Astrocyte of the hippocampus (primary cell): ENCODE measurements at regions not wholly inside any gene's neighbourhood (a gene's known extent, or its start where the extent isn't known, plus 50 kb on each side); places are given as distances from the start of the nearest gene placed in this dataset.
"Not testable (repeated sequence)": the region's sequence is repeated elsewhere in the genome, so short reads cannot be mapped to it uniquely, and the experiment has no call there.

Experiments
- DNase-seq: peaks from one replicate; pipeline ENCODE4 v3.0.0; 2011; ENCODE audit warnings: low read depth, low spot score

GRCh38 chr1:234920136-234920842, 208.3 kb downstream of the TOMM20 start:
- no peak for DNase-seq

GRCh38 chr1:234918961-234919761, 209.5 kb downstream of the TOMM20 start:
- DNase-seq: no peak

- peak; percentile 87 for DNase-seq
Measured at GRCh38 chr1:234918181-234918841, 210.3 kb downstream of the TOMM20 start.

GRCh38 chr1:234917495-234918180, 211.0 kb downstream of the TOMM20 start:
- no peak for DNase-seq

- no peak for DNase-seq
Measured at GRCh38 chr1:234916840-234917239, 211.8 kb downstream of the TOMM20 start.

- DNase-seq: no peak
Measured at GRCh38 chr1:234915924-234916675, 212.5 kb downstream of the TOMM20 start.

- DNase-seq: no peak
Measured at GRCh38 chr1:234914606-234915290, 213.9 kb downstream of the TOMM20 start.

GRCh38 chr1:234913771-234914170, 214.9 kb downstream of the TOMM20 start:
- DNase-seq: no peak

- DNase-seq: no peak
Measured at GRCh38 chr1:234913278-234913649, 215.4 kb downstream of the TOMM20 start.

- no peak for DNase-seq
Measured at GRCh38 chr1:234912548-234913277, 215.9 kb downstream of the TOMM20 start.

- DNase-seq: no peak
Measured at GRCh38 chr1:234911787-234912186, 216.8 kb downstream of the TOMM20 start.

GRCh38 chr1:234911136-234911535, 217.5 kb downstream of the TOMM20 start:
- not testable (repeated sequence) for DNase-seq

- DNase-seq: no peak
Measured at GRCh38 chr1:234909851-234910250, 218.8 kb downstream of the TOMM20 start.

GRCh38 chr1:234909307-234909810, 219.3 kb downstream of the TOMM20 start:
- no peak for DNase-seq

- no peak for DNase-seq
Measured at GRCh38 chr1:234908571-234908970, 220.1 kb downstream of the TOMM20 start.

GRCh38 chr1:234907940-234908405, 220.7 kb downstream of the TOMM20 start:
- DNase-seq: no peak

- DNase-seq: no peak
Measured at GRCh38 chr1:234907208-234907939, 221.3 kb downstream of the TOMM20 start.

GRCh38 chr1:234906654-234907053, 222.0 kb downstream of the TOMM20 start:
- no peak for DNase-seq
